Transverse colon (tissue), 3 donors: ENCODE measurements at regions not wholly inside any gene's neighbourhood (a gene's known extent, or its start where the extent isn't known, plus 50 kb on each side); places are given as distances from the start of the nearest gene placed in this dataset.

Experiments
- POLR2A ChIP-seq: fragments of 450-650 bp; IDR thresholded peaks from one replicate; pipeline ENCODE4 v1.6.1; 2016; ENCODE audit warnings: antibody characterized with exemption, mild to moderate bottlenecking, moderate library complexity
- TF ChIP-seq, protein P1 (sequence below), 5 experiments: fragments of 200-600 bp in 3 of 5; fragments of 450-650 bp in 2 of 5; sonication (generic) in 3 of 5; IDR thresholded peaks; 1 replicate in 2 of 5; 2 replicates in 3 of 5; pipeline ENCODE4 v1.5.1; 2016 to 2017; ENCODE audit warnings: antibody characterized with exemption in 5 of 5, inconsistent platforms in 3 of 5, mild to moderate bottlenecking in 2 of 5, moderate library complexity in 1 of 5

DNA sequence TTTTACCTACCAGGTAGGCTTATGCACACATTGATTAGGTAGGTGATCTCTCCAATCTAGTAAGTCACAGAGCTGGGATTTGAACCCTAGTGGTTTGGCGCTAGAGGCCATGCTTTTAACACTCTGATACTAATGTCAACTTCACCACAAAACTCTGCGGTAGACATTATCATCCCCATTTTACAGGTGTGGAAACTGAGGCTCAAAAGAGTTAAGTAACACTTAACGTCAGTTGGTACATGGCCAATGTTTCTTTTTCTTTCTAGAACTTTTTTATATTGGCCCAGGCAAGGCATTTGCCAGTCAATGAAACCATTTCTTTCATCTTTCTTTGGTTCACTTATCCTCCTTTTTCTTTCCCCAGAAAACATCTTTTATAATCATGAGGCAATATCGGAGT is 95.9 kb upstream of the KIF26B start:
- TF ChIP-seq, protein P1, sequence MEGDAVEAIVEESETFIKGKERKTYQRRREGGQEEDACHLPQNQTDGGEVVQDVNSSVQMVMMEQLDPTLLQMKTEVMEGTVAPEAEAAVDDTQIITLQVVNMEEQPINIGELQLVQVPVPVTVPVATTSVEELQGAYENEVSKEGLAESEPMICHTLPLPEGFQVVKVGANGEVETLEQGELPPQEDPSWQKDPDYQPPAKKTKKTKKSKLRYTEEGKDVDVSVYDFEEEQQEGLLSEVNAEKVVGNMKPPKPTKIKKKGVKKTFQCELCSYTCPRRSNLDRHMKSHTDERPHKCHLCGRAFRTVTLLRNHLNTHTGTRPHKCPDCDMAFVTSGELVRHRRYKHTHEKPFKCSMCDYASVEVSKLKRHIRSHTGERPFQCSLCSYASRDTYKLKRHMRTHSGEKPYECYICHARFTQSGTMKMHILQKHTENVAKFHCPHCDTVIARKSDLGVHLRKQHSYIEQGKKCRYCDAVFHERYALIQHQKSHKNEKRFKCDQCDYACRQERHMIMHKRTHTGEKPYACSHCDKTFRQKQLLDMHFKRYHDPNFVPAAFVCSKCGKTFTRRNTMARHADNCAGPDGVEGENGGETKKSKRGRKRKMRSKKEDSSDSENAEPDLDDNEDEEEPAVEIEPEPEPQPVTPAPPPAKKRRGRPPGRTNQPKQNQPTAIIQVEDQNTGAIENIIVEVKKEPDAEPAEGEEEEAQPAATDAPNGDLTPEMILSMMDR (IDR thresholded peaks at IDR 0.05): no peak
- no peak for TF ChIP-seq POLR2A
